ENCODE measurements at regions not wholly inside any gene's neighbourhood (a gene's known extent, or its start where the extent isn't known, plus 50 kb on each side); places are given as distances from the start of the nearest gene placed in this dataset.
"Not testable (repeated sequence)": the region's sequence is repeated elsewhere in the genome, so short reads cannot be mapped to it uniquely, and the experiment has no call there.

DNA sequence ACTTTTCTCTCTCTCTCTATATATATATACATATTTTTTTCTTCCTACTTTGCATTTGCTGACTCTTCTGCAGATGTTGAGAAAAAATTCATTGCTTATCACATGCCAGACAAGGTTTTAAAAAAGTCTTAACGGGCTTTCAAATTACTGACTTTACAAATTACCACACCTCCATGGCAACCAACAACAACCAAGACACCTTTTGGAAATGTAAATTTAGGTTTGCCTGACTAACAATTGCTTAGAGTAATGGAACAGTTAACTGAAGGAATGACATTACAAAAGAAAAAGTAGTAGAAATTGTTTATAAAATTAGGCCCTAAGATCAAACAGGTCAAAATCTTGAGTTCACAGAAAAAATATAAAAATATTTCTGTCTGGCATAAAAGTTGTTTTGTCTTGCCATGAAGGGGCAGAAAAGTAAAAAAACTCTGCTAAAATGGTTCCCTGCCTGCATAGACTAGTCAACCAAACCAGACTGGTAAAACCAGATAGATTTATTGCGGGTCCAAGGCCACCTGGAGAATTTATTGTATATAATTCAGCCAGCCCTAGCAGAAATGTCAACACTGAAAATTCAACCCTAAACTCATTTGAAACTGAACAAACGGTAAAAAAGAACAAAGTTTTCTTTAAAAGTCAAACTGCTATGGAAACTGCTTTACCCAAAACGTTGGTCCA is 92.8 kb upstream of the FRMD1 start:
- no peak for DNase-seq (ENCODE audit: low read depth in 1 of 2, low spot score in 1 of 2)
- no peak overlapping the region for H3K4me3 ChIP-seq
- no peaks in the 10 kb centered on the region for H3K36me3 ChIP-seq
- H3K4me1 ChIP-seq (ENCODE audit: low read depth): no peaks in the 10 kb centered on the region
- no peaks in the 10 kb centered on the region for H3K9me3 ChIP-seq (ENCODE audit: low read depth)
- TF ChIP-seq, protein P1, sequence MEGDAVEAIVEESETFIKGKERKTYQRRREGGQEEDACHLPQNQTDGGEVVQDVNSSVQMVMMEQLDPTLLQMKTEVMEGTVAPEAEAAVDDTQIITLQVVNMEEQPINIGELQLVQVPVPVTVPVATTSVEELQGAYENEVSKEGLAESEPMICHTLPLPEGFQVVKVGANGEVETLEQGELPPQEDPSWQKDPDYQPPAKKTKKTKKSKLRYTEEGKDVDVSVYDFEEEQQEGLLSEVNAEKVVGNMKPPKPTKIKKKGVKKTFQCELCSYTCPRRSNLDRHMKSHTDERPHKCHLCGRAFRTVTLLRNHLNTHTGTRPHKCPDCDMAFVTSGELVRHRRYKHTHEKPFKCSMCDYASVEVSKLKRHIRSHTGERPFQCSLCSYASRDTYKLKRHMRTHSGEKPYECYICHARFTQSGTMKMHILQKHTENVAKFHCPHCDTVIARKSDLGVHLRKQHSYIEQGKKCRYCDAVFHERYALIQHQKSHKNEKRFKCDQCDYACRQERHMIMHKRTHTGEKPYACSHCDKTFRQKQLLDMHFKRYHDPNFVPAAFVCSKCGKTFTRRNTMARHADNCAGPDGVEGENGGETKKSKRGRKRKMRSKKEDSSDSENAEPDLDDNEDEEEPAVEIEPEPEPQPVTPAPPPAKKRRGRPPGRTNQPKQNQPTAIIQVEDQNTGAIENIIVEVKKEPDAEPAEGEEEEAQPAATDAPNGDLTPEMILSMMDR (IDR thresholded peaks at IDR 0.05; ENCODE audit: low read depth, low read length): no peak
- no peak overlapping the region for H3K27ac ChIP-seq
- no peaks in the 10 kb centered on the region for H3K27me3 ChIP-seq

DNA sequence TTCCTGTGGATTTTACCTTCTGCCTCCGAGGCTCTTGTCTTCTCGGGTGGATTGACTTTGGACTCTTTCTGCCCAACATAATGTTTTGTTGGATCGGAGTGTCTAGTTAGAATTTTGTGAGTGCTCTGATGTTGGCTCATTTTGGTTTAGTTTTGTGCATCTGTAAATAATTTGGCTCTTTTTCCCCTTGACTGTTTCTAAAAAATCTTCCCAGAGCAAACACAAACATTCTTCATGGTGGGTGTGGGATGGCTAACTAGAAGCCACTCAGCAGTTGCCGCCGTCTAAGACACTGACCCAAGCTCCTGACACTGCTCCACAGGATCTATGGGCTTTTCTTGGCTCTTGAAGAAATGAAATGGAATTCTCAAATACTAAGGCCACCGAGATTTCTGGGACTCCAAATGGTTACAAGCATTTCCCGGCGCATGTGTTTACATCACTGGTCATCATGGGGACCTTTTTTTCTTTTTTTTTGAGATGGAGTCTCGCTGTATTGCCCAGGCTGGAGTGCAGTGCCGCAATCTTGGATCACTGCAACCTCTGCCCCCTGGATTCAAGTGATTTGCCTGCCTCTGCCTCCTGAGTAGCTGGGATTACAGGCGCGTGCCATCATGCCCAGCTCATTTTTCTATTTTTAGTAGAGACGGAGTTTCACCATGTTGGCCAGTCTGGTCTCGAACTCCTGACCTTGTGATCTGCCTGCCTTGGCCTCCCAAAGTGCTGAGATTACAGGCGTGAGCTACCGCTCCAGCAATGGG is 92.0 kb upstream of the FRMD1 start:
- no peaks in the 10 kb centered on the region for H3K36me3 ChIP-seq
- H3K4me3 ChIP-seq: no peak overlapping the region
- DNase-seq (ENCODE audit: low read depth in 1 of 2, low spot score in 1 of 2): no peak
- TF ChIP-seq, protein P1 (IDR thresholded peaks at IDR 0.05; ENCODE audit: low read depth, low read length): no peak
- H3K27me3 ChIP-seq: no peaks in the 10 kb centered on the region
- no peaks in the 10 kb centered on the region for H3K9me3 ChIP-seq (ENCODE audit: low read depth)
- H3K4me1 ChIP-seq (ENCODE audit: low read depth): no peaks in the 10 kb centered on the region
- no peak overlapping the region for H3K27ac ChIP-seq

DNA sequence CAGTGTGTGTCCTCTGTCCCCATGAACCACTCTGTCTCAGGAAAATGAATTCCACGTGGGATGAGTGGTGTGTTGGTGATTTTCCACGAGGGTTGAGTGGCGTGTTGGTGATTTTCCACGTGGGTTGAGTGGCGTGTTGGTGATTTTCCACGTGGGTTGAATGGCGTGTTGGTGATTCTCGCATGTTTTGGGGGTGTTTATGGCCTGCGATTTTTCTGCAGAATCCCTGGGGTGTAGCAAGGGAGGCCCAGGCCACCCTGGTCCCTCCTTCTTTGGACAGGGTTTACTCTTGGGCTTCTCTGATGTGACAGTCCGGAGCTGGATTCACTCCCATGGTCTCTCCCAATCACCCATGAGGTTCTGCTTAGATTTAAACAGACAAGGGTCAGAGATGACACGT is 90.6 kb upstream of the FRMD1 start:
- H3K4me3 ChIP-seq: no peak overlapping the region
- no peaks in the 10 kb centered on the region for H3K27me3 ChIP-seq
- no peak overlapping the region for H3K27ac ChIP-seq
- TF ChIP-seq, protein P1 (IDR thresholded peaks at IDR 0.05; ENCODE audit: low read depth, low read length): no peak
- no peak for DNase-seq (ENCODE audit: low read depth in 1 of 2, low spot score in 1 of 2)
- no peaks in the 10 kb centered on the region for H3K36me3 ChIP-seq
- H3K9me3 ChIP-seq (ENCODE audit: low read depth): no peaks in the 10 kb centered on the region
- H3K4me1 ChIP-seq (ENCODE audit: low read depth): no peaks in the 10 kb centered on the region

DNA sequence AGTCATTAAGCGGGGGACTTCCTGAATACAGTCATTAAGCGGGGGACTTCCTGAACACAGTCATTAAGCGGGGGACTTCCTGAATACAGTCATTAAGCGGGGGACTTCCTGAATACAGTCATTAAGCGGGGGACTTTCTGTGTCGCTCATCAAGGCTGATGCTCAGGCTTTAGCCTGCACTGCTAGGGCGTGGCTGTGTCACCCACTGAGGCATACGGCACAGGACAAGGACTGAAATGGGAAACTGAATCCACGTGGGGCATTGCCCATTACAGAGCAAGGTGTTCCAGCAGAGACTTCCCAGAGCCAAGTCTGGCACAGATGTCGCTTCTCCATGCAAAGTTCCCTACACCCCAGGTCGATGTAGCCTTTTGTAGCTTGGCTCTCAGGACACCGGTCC is 89.9 kb upstream of the FRMD1 start:
- DNase-seq (ENCODE audit: low read depth in 1 of 2, low spot score in 1 of 2); H3K4me3 ChIP-seq; H3K4me1 ChIP-seq (ENCODE audit: low read depth); H3K9me3 ChIP-seq (ENCODE audit: low read depth); H3K36me3 ChIP-seq; H3K27me3 ChIP-seq; H3K27ac ChIP-seq: not testable (repeated sequence)

DNA sequence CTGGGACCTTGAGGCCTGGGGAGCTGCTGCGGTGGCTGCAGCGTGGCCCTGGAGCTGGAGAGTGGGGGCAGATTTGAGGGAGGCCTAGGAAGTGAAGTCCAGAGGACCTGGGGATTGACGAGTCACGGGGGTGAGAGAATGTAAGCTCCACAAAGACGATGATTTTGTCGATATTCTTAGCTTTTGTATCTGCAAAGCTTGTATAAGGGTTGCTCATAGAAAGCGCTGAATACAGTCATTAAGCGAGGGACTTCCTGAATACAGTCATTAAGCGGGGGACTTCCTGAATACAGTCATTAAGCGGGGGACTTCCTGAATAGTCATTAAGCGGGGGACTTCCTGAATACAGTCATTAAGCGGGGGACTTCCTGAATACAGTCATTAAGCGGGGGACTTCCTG is 89.3 kb upstream of the FRMD1 start:
- DNase-seq (ENCODE audit: low read depth in 1 of 2, low spot score in 1 of 2); H3K27ac ChIP-seq; H3K4me3 ChIP-seq; H3K9me3 ChIP-seq (ENCODE audit: low read depth); H3K4me1 ChIP-seq (ENCODE audit: low read depth); H3K36me3 ChIP-seq; H3K27me3 ChIP-seq: not testable (repeated sequence)

DNA sequence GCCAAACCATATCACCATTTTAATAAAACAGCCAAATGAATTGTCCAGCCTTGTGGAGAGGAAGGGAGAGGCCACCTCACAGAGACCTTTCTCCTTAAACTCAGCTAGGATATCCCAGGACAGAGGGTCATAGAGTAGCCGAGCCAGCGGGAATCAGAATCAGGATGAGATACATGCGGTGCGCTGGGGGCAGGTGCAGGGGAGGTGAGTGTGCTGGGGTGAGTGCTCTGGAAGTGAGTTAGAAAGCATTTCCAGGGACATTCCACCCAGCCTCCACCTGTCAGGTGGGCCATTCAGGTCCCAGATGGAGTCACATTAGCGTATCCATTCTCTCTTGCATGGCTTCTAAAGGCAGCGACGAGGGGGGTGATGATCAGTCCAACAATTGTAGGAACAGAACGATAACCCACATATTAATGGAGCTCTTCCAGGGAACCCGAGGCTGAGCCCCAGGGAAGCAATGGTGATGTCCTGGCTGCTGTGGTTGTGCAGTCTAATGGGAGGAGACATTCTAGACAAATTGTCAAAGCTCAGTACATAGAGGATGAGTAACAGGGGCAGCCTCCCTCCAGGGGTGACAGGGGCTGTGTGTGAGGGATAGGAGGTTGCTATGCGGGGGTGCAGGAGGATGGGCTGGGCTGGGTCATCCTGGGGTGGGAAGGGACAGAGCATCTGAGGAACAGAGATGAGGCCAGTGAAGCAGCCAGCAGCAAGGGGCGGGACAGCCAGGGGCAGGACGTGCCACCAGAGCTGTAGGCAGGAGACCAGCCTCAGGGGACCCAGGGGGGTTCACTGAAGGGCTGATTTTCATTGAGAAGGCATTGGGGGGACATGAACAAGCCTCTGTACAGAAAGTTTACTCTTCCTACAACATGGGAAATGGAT is 88.7 kb upstream of the FRMD1 start:
- H3K4me1 ChIP-seq (ENCODE audit: low read depth): peaks cover 9% of the 10 kb centered on the region
- no peak overlapping the region for H3K27ac ChIP-seq
- no peaks in the 10 kb centered on the region for H3K9me3 ChIP-seq (ENCODE audit: low read depth)
- TF ChIP-seq, protein P1 (IDR thresholded peaks at IDR 0.05; ENCODE audit: low read depth, low read length): no peak
- no peaks in the 10 kb centered on the region for H3K27me3 ChIP-seq
- H3K36me3 ChIP-seq: no peaks in the 10 kb centered on the region
- no peak for DNase-seq (ENCODE audit: low read depth in 1 of 2, low spot score in 1 of 2)
- no peak overlapping the region for H3K4me3 ChIP-seq

Measured in cardiac muscle cell (in vitro differentiated cells and primary cell).